ENCODE measurements at regions not wholly inside any gene's neighbourhood (a gene's known extent, or its start where the extent isn't known, plus 50 kb on each side); places are given as distances from the start of the nearest gene placed in this dataset.

- DNase-seq (ENCODE audit: low spot score), result no peak
- intact Hi-C loops (cut with DNase I), result no loop called here
Observed at GRCh38 chr20:60648556-60648955, 603.5 kb upstream of the CDH4 start.

- intact Hi-C loops (cut with DNase I), result no loop called here
- DNase-seq (ENCODE audit: low spot score), result no peak
Observed at GRCh38 chr20:60649541-60649940, 602.5 kb upstream of the CDH4 start.

GRCh38 chr20:60650087-60650486 lies 602.0 kb upstream of the CDH4 start:
- DNase-seq (ENCODE audit: low spot score), result no peak
- intact Hi-C loops (cut with DNase I), result no loop called here

- intact Hi-C loops (cut with DNase I), result no loop called here
Observed at GRCh38 chr20:60652046-60652445, 600.0 kb upstream of the CDH4 start.

GRCh38 chr20:60652615-60653014 lies 599.4 kb upstream of the CDH4 start:
- DNase-seq (ENCODE audit: low spot score), result no peak
- intact Hi-C loops (cut with DNase I), result no loop called here

More at GRCh38 chr20:60652046-60652445, 600.0 kb upstream of the CDH4 start:
- no peak for DNase-seq (ENCODE audit: low spot score)

GRCh38 chr20:60653111-60653845 lies 598.8 kb upstream of the CDH4 start:
- intact Hi-C loops (cut with DNase I), result no loop called here
- DNase-seq (ENCODE audit: low spot score), result no peak

GRCh38 chr20:60658681-60659080 lies 593.4 kb upstream of the CDH4 start:
- DNase-seq (ENCODE audit: low spot score), result no peak
- intact Hi-C loops (cut with DNase I), result no loop called here

- intact Hi-C loops (cut with DNase I), result no loop called here
- no peak for DNase-seq (ENCODE audit: low spot score)
Observed at GRCh38 chr20:60659240-60659639, 592.8 kb upstream of the CDH4 start.

GRCh38 chr20:60662307-60662706 lies 589.8 kb upstream of the CDH4 start:
- intact Hi-C loops (cut with DNase I), result no loop called here
- no peak for DNase-seq (ENCODE audit: low spot score)

GRCh38 chr20:60664106-60664505 lies 588.0 kb upstream of the CDH4 start:
- no peak for DNase-seq (ENCODE audit: low spot score)
- intact Hi-C loops (cut with DNase I), result no loop called here

GRCh38 chr20:60667641-60668040 lies 584.4 kb upstream of the CDH4 start:
- intact Hi-C loops (cut with DNase I), result no loop called here

GRCh38 chr20:60669211-60669610 lies 582.9 kb upstream of the CDH4 start:
- intact Hi-C loops (cut with DNase I), result no loop called here
- no peak for DNase-seq (ENCODE audit: low spot score)

More at GRCh38 chr20:60667641-60668040, 584.4 kb upstream of the CDH4 start:
- no peak for DNase-seq (ENCODE audit: low spot score)

- intact Hi-C loops (cut with DNase I), result no loop called here
- DNase-seq (ENCODE audit: low spot score), result no peak
Observed at GRCh38 chr20:60676011-60676410, 576.0 kb upstream of the CDH4 start.

GRCh38 chr20:60677819-60678218 lies 574.2 kb upstream of the CDH4 start:
- intact Hi-C loops (cut with DNase I), result no loop called here
- DNase-seq (ENCODE audit: low spot score), result no peak

- intact Hi-C loops (cut with DNase I), result no loop called here
- DNase-seq (ENCODE audit: low spot score), result no peak
Observed at GRCh38 chr20:60680554-60680953, 571.5 kb upstream of the CDH4 start.

- intact Hi-C loops (cut with DNase I), result no loop called here
- no peak for DNase-seq (ENCODE audit: low spot score)
Observed at GRCh38 chr20:60687213-60687612, 564.8 kb upstream of the CDH4 start.

- intact Hi-C loops (cut with DNase I), result no loop called here
- no peak for DNase-seq (ENCODE audit: low spot score)
Observed at GRCh38 chr20:60690771-60691170, 561.3 kb upstream of the CDH4 start.

- DNase-seq (ENCODE audit: low spot score), result no peak
Observed at GRCh38 chr20:60691966-60692615, 560.0 kb upstream of the CDH4 start.

GRCh38 chr20:60693496-60694133 lies 558.4 kb upstream of the CDH4 start:
- no peak for DNase-seq (ENCODE audit: low spot score)
- intact Hi-C loops (cut with DNase I), result no loop called here

More at GRCh38 chr20:60691966-60692615, 560.0 kb upstream of the CDH4 start:
- intact Hi-C loops (cut with DNase I), result no loop called here

- intact Hi-C loops (cut with DNase I), result no loop called here
- no peak for DNase-seq (ENCODE audit: low spot score)
Observed at GRCh38 chr20:60694763-60695162, 557.3 kb upstream of the CDH4 start.

Data from posterior vena cava (tissue), 2 donors.